ENCODE measurements at regions not wholly inside any gene's neighbourhood (a gene's known extent, or its start where the extent isn't known, plus 50 kb on each side); places are given as distances from the start of the nearest gene placed in this dataset.

- Histone ChIP-seq H3K9me3 (ENCODE audit: control insufficient read depth, low read length) (no peaks in the 10 kb centered on the region), H3K79me2 (no peaks in the 10 kb centered on the region), H3K4me3 (ENCODE audit: low read depth, low read length) (no peak overlapping the region), H3K36me3 (ENCODE audit: control insufficient read depth, insufficient read depth, low read length) (no peaks in the 10 kb centered on the region), H2AFZ (peak overlapping the region; percentile 74), H3K27ac (no peak overlapping the region), H3K4me2 (ENCODE audit: low read length) (no peak overlapping the region), H3K27me3 (ENCODE audit: control insufficient read depth, insufficient read depth, low read length) (no peaks in the 10 kb centered on the region), H3K9ac (no peak overlapping the region), H3K4me1 (peaks cover 34% of the 10 kb centered on the region)
- no peak for TF ChIP-seq CTCF (IDR thresholded peaks at IDR 0.05)
These were observed 126.2 kb downstream of the MRM1 start for GRCh38 chr17:36727577-36727976.

GRCh38 chr17:36728030-36728991 is 126.9 kb downstream of the MRM1 start:
- no peaks in the 10 kb centered on the region for H3K27me3 ChIP-seq (ENCODE audit: control insufficient read depth, insufficient read depth, low read length)

GRCh38 chr17:36730095-36730808 is 128.9 kb downstream of the MRM1 start:
- H3K27me3 ChIP-seq (ENCODE audit: control insufficient read depth, insufficient read depth, low read length) = no peaks in the 10 kb centered on the region
- TF ChIP-seq CTCF (IDR thresholded peaks at IDR 0.05) = no peak

More at GRCh38 chr17:36728030-36728991, 126.9 kb downstream of the MRM1 start:
- no peak overlapping the region for H3K27ac ChIP-seq
- H3K4me1 ChIP-seq = peaks cover 28% of the 10 kb centered on the region
- no peak overlapping the region for H3K4me3 ChIP-seq (ENCODE audit: low read depth, low read length)
- H3K9ac ChIP-seq = no peak overlapping the region
- peak overlapping the region; percentile 74 for H2AFZ ChIP-seq
- no peaks in the 10 kb centered on the region for H3K9me3 ChIP-seq (ENCODE audit: control insufficient read depth, low read length)
- H3K36me3 ChIP-seq (ENCODE audit: control insufficient read depth, insufficient read depth, low read length) = no peaks in the 10 kb centered on the region
- no peak overlapping the region for H3K4me2 ChIP-seq (ENCODE audit: low read length)
- no peaks in the 10 kb centered on the region for H3K79me2 ChIP-seq
- TF ChIP-seq CTCF (IDR thresholded peaks at IDR 0.05) = no peak

GRCh38 chr17:36730857-36731490 is 129.6 kb downstream of the MRM1 start:
- Histone ChIP-seq H3K36me3 (ENCODE audit: control insufficient read depth, insufficient read depth, low read length) (no peaks in the 10 kb centered on the region), H3K4me2 (ENCODE audit: low read length) (no peak overlapping the region), H3K27me3 (ENCODE audit: control insufficient read depth, insufficient read depth, low read length) (no peaks in the 10 kb centered on the region), H3K79me2 (no peaks in the 10 kb centered on the region), H2AFZ (no peak overlapping the region), H3K4me1 (peaks cover 28% of the 10 kb centered on the region), H3K4me3 (ENCODE audit: low read depth, low read length) (no peak overlapping the region), H3K9me3 (ENCODE audit: control insufficient read depth, low read length) (no peaks in the 10 kb centered on the region), H3K9ac (no peak overlapping the region), H3K27ac (peak overlapping the region; percentile 13)
- peak; percentile 31 for TF ChIP-seq CTCF (IDR thresholded peaks at IDR 0.05)

More at GRCh38 chr17:36730095-36730808, 128.9 kb downstream of the MRM1 start:
- H3K27ac ChIP-seq = peak overlapping the region; percentile 25
- H3K79me2 ChIP-seq = no peaks in the 10 kb centered on the region
- H3K36me3 ChIP-seq (ENCODE audit: control insufficient read depth, insufficient read depth, low read length) = no peaks in the 10 kb centered on the region
- peaks cover 28% of the 10 kb centered on the region for H3K4me1 ChIP-seq
- H3K4me3 ChIP-seq (ENCODE audit: low read depth, low read length) = no peak overlapping the region
- H3K9me3 ChIP-seq (ENCODE audit: control insufficient read depth, low read length) = no peaks in the 10 kb centered on the region
- no peak overlapping the region for H3K4me2 ChIP-seq (ENCODE audit: low read length)
- H3K9ac ChIP-seq = no peak overlapping the region
- no peak overlapping the region for H2AFZ ChIP-seq
